Breast epithelium (tissue), 4 donors: ENCODE measurements at regions not wholly inside any gene's neighbourhood (a gene's known extent, or its start where the extent isn't known, plus 50 kb on each side); places are given as distances from the start of the nearest gene placed in this dataset.

Experiments
- DNase-seq, 2 donors: peaks; one replicate each; pipeline ENCODE4 v3.0.0-alpha.2; 2019; ENCODE audit warnings: low spot score in 2 of 2
- H3K27ac ChIP-seq, 2 donors: fragments of 200-600 bp; sonication (generic) in 1 of 2; one replicate each; pipeline ENCODE4 v1.5.1; 2016 to 2019; ENCODE audit warnings: mild to moderate bottlenecking in 1 of 2
- H3K27me3 ChIP-seq, 2 donors: fragments of 200-600 bp; sonication (generic) in 1 of 2; one replicate each; pipeline versions ENCODE4 v1.5.1 to v1.6.0; 2017 to 2019; ENCODE audit warnings: control low read depth in 1 of 2, mild to moderate bottlenecking in 1 of 2
- H3K36me3 ChIP-seq: fragments of 200-600 bp; one replicate; pipeline ENCODE4 v1.5.1; 2019
- H3K4me1 ChIP-seq, 2 donors: fragments of 200-600 bp; sonication (generic); one replicate each; pipeline ENCODE4 v1.5.1; 2016 to 2019; ENCODE audit warnings: control low read depth in 1 of 2
- H3K4me3 ChIP-seq, 3 donors: fragments of 200-600 bp; sonication (generic); 1 replicate in 2 of 3; 2 replicates in 1 of 3; pipeline ENCODE4 v1.5.1; 2016 to 2019; ENCODE audit warnings: mild to moderate bottlenecking in 3 of 3, moderate library complexity in 2 of 3
- H3K9me3 ChIP-seq, 2 donors: fragments of 200-600 bp; sonication (generic) in 1 of 2; one replicate each; pipeline ENCODE4 v1.5.1; 2016 to 2019; ENCODE audit warnings: control low read depth in 1 of 2
- CTCF ChIP-seq, 3 donors: fragments of 450-650 bp; IDR thresholded peaks; one replicate each; pipeline ENCODE4 v1.5.1; 2016 to 2017; ENCODE audit warnings: antibody characterized with exemption in 3 of 3, mild to moderate bottlenecking in 3 of 3, moderate library complexity in 3 of 3
- POLR2A ChIP-seq: fragments of 450-650 bp; IDR thresholded peaks from one replicate; pipeline ENCODE4 v1.6.1; 2016; ENCODE audit warnings: antibody characterized with exemption, mild to moderate bottlenecking, moderate library complexity
- POLR2AphosphoS5 ChIP-seq, 3 donors: sonication (generic); formaldehyde crosslinking; IDR thresholded peaks; one replicate each; pipeline ENCODE4 v1.6.1; 2017; ENCODE audit warnings: antibody characterized with exemption in 3 of 3
- intact Hi-C: fragments of 100-400 bp; cut with DNase I; formaldehyde crosslinking; loops from one replicate; pipeline ENCODE4 v1.15.1; 2023; ENCODE audit warnings: low total_unique reads

- TF ChIP-seq POLR2AphosphoS5 (IDR thresholded peaks at IDR 0.05) (no peak), CTCF (IDR thresholded peaks at IDR 0.05) (no peak), POLR2A (no peak)
- no peak overlapping the region for H3K4me3 ChIP-seq
- peak overlapping the region in 1 of 2 donors; percentile 40 for H3K27ac ChIP-seq
- no peaks in the 10 kb centered on the region for H3K9me3 ChIP-seq
- intact Hi-C loops = no loop called here
- no peaks in the 10 kb centered on the region for H3K4me1 ChIP-seq
- DNase-seq = no peak
- H3K27me3 ChIP-seq = no peaks in the 10 kb centered on the region
- H3K36me3 ChIP-seq = no peaks in the 10 kb centered on the region
Observed at GRCh38 chr10:58980826-58981415, 195.5 kb upstream of the PHYHIPL start.

- no peak for TF ChIP-seq POLR2AphosphoS5 (IDR thresholded peaks at IDR 0.05)
- no peak for TF ChIP-seq CTCF (IDR thresholded peaks at IDR 0.05)
- H3K9me3 ChIP-seq = no peaks in the 10 kb centered on the region
- H3K36me3 ChIP-seq = no peaks in the 10 kb centered on the region
- no peak for DNase-seq
- no peaks in the 10 kb centered on the region for H3K27me3 ChIP-seq
- intact Hi-C loops = no loop called here
- no peaks in the 10 kb centered on the region for H3K4me1 ChIP-seq
- H3K4me3 ChIP-seq = no peak overlapping the region
- no peak overlapping the region for H3K27ac ChIP-seq
Observed at GRCh38 chr10:58981846-58982245, 194.6 kb upstream of the PHYHIPL start.

GRCh38 chr10:58982470-58983239, 193.8 kb upstream of the PHYHIPL start:
- Histone ChIP-seq H3K9me3 (no peaks in the 10 kb centered on the region), H3K27ac (no peak overlapping the region), H3K4me1 (no peaks in the 10 kb centered on the region), H3K27me3 (no peaks in the 10 kb centered on the region), H3K36me3 (no peaks in the 10 kb centered on the region), H3K4me3 (no peak overlapping the region)
- DNase-seq = no peak
- TF ChIP-seq POLR2AphosphoS5 (IDR thresholded peaks at IDR 0.05) = no peak
- no peak for TF ChIP-seq CTCF (IDR thresholded peaks at IDR 0.05)
- no peak for TF ChIP-seq POLR2A
- intact Hi-C loops = no loop called here

GRCh38 chr10:58985216-58985615, 191.2 kb upstream of the PHYHIPL start:
- TF ChIP-seq CTCF (IDR thresholded peaks at IDR 0.05) (no peak), POLR2AphosphoS5 (IDR thresholded peaks at IDR 0.05) (no peak), POLR2A (no peak)
- no peaks in the 10 kb centered on the region for H3K4me1 ChIP-seq
- H3K27me3 ChIP-seq = no peaks in the 10 kb centered on the region
- H3K4me3 ChIP-seq = no peak overlapping the region
- no peak for DNase-seq
- intact Hi-C loops = no loop called here
- no peak overlapping the region for H3K27ac ChIP-seq
- H3K36me3 ChIP-seq = no peaks in the 10 kb centered on the region
- H3K9me3 ChIP-seq = no peaks in the 10 kb centered on the region

GRCh38 chr10:58989486-58990039, 186.9 kb upstream of the PHYHIPL start:
- no peak for TF ChIP-seq POLR2A
- no peak for TF ChIP-seq POLR2AphosphoS5 (IDR thresholded peaks at IDR 0.05)
- no peak for TF ChIP-seq CTCF (IDR thresholded peaks at IDR 0.05)
- Histone ChIP-seq H3K9me3 (no peaks in the 10 kb centered on the region), H3K36me3 (no peaks in the 10 kb centered on the region), H3K27ac (no peak overlapping the region), H3K27me3 (no peaks in the 10 kb centered on the region), H3K4me3 (no peak overlapping the region), H3K4me1 (no peaks in the 10 kb centered on the region)
- DNase-seq = no peak
- intact Hi-C loops = no loop called here
